ENCODE measurements at regions not wholly inside any gene's neighbourhood (a gene's known extent, or its start where the extent isn't known, plus 50 kb on each side); places are given as distances from the start of the nearest gene placed in this dataset.

DNA sequence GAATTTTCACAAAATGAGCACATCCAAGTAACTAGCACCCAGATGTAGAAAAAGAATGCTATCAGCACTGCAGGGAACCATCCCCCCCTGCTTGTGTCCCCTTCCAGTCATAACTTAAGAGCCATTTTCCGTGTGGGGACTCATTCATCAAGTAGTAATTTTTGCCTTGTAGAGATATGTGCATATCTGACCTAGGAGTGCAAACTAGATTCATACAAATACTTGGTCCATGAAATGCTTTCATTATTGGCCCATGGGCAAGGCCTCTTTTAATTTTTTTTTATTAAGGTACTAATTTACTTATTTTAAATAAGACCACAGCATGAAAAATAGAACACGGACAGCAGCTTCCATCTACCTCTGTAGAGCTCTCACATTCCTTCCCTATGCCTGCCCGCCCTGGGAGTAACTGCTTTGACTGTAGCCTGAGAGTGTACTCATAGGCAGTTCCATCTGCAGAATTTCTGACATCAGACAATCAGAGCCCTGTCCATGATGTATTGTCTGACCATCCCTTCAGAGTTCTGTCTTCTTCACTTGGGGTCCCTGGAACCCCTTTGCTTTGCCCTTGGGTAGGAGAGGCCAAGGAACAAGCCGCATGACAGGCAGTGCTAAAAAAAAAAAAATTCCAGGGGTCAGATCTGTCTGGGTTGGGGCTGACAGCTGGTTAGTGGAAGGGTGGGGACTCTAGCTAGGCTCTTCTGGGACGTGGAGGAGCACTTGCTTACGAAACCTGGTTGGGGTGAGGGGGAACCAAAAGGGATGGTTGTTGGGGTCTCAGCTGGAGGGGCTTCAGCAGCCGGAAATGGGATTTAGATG, 131.7 kb downstream of the C12orf75 start:
- TF ChIP-seq, protein P1, sequence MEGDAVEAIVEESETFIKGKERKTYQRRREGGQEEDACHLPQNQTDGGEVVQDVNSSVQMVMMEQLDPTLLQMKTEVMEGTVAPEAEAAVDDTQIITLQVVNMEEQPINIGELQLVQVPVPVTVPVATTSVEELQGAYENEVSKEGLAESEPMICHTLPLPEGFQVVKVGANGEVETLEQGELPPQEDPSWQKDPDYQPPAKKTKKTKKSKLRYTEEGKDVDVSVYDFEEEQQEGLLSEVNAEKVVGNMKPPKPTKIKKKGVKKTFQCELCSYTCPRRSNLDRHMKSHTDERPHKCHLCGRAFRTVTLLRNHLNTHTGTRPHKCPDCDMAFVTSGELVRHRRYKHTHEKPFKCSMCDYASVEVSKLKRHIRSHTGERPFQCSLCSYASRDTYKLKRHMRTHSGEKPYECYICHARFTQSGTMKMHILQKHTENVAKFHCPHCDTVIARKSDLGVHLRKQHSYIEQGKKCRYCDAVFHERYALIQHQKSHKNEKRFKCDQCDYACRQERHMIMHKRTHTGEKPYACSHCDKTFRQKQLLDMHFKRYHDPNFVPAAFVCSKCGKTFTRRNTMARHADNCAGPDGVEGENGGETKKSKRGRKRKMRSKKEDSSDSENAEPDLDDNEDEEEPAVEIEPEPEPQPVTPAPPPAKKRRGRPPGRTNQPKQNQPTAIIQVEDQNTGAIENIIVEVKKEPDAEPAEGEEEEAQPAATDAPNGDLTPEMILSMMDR (IDR thresholded peaks at IDR 0.05; ENCODE audit: low read depth, low read length), result no peak
- DNase-seq (ENCODE audit: low read depth in 2 of 2), result no peak
- no peak overlapping the region for H3K4me3 ChIP-seq (replicated peaks in 1 of 2; ENCODE audit: low read depth in 2 of 2, low read length in 2 of 2)

DNA sequence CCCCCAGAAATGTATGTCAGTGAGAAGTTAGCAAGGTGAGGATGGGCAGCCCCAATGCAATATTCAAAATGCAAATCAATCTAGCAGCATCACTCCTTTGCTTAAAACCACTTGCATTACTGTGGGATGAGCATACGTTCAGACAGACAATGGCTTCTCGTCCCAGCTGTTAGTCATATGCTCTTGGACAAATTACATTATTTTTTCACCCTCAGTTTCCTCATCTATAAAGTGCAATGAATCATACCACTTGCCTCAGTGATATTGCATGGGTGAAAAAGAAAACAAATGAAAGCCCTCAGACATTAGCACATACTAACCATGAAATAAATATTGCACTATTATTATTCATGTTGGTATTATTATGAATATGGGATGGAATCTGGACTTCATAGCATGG, 132.3 kb downstream of the C12orf75 start:
- peak in 1 of 2 donors; percentile 95 for DNase-seq (ENCODE audit: low read depth in 2 of 2)
- TF ChIP-seq, protein P1 (IDR thresholded peaks at IDR 0.05; ENCODE audit: low read depth, low read length), result no peak
- H3K4me3 ChIP-seq (replicated peaks in 1 of 2; ENCODE audit: low read depth in 2 of 2, low read length in 2 of 2), result no peak overlapping the region

DNA sequence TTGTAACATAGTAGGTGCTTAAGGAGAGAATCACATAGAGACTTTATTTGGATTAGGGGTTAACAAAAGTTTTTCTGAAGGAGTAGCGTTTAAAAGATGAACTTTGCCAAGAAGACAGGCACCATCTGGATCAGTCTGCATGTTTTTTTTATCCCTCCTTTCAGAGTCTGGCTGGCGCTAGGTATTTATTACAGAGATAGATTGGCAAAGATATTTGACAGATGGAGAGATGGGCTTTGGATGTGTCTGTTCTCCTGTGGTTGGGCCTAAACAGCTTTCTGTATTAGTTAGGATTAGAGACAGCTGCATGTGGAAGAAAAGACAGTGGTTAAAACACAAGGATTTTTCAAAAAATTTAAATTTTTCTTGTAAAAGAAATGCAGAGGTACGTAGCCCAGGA, 133.9 kb downstream of the C12orf75 start:
- H3K4me3 ChIP-seq (replicated peaks in 1 of 2; ENCODE audit: low read depth in 2 of 2, low read length in 2 of 2), result no peak overlapping the region
- TF ChIP-seq, protein P1 (IDR thresholded peaks at IDR 0.05; ENCODE audit: low read depth, low read length), result no peak
- DNase-seq (ENCODE audit: low read depth in 2 of 2), result no peak

DNA sequence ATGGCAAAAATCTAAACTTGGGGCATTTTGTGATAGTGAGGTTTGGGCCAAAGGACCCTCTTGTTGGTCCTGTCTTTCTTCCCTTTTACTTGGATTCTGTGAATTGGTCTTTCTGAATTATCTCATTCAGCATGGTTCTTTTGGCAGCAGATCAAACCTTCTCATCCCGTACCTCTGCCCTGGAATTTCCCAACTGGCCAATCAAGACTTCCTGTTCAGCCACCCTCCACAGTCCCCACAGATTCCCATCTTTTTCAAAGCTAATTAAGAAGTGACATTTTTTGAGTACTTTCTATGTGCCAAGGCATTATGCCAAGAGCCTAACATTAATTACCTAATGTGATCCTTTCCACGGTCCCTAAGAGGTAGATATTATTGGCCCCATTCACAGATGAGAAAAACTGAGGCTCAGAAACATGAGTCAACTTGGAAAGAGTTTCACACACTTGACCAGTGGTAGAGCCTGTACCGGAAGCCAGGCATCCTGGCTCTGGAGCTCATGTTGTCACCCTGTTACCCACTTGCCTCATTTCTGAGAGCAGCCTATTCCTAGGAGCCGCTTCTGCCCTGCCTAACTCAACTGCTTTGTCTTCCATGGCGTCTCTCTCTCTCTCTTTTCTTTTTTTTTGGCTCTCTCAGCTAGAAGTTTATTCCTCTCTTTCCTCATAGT, 135.9 kb downstream of the C12orf75 start:
- TF ChIP-seq, protein P1 (IDR thresholded peaks at IDR 0.05; ENCODE audit: low read depth, low read length), result no peak
- peak in 1 of 2 donors; percentile 34 for DNase-seq (ENCODE audit: low read depth in 2 of 2)
- H3K4me3 ChIP-seq (replicated peaks in 1 of 2; ENCODE audit: low read depth in 2 of 2, low read length in 2 of 2), result no peak overlapping the region

DNA sequence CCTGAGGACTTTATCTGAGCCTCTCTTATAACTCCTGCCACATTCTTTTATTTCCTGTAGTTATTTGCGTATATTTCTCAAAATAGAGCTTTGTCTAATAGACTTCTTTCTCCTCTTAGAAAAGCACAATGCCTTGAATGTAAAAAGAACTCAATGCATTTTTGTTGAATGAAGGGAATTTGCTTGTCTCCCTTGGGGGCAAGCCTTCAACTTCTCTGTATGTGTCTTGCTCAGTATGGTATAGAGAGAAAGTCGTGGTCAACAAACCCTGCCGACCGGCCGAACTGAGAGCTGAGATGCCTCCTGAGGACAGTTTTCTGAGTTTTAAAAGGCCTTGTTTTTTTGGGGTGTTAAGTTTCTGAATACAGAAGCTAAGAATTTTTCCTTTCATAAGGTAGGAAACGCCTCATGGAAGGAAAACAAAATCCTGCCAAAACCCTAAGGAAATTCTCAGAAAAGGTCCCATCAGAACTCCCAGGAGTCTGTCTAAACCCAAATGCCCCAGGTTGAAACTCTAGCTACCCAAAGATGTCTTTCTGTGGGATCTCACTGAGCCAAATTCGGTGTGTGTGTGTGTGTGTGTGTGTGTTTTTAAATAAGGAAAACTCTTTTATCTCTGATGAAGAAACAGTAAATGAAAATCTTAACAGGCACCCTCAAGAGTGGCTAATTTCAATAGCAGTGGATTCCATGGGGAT, 136.6 kb downstream of the C12orf75 start:
- no peak overlapping the region for H3K4me3 ChIP-seq (replicated peaks in 1 of 2; ENCODE audit: low read depth in 2 of 2, low read length in 2 of 2)
- TF ChIP-seq, protein P1 (IDR thresholded peaks at IDR 0.05; ENCODE audit: low read depth, low read length), result no peak
- peak; percentile 43 to 57 for DNase-seq (ENCODE audit: low read depth in 2 of 2)

DNA sequence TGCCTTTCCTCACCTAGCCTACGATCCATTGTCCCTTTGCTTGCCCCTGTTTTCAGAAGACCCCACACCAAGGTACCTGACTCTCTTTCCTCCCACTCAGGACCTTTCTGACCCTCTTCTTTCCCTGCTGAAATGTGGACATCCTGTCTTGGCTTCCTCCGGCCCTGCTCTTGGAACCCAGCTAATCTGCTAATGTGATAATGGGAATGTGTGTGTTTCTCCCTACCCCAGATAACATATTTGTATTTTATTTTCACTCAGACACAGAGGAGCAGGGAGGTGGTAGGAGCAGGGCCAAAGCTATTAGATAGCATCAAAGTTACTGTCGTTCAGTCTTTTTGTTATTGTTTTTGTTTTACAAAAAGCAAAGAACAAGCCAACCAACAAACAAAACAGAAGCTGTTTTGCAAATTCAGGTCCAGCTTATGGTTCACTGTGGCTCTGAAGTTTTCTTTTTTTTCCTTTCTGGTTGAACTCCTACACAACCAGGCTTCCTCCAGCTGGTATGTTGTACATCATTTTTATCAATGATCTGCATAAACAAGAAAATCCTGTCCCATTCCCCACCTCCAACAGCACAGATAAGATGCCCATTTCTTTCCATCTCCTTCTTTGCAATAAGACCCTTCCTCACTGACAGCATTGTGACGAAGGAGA, 137.3 kb downstream of the C12orf75 start:
- DNase-seq (ENCODE audit: low read depth in 2 of 2), result no peak
- H3K4me3 ChIP-seq (replicated peaks in 1 of 2; ENCODE audit: low read depth in 2 of 2, low read length in 2 of 2), result no peak overlapping the region

More for the DNA sequence above, 137.3 kb downstream of the C12orf75 start:
- TF ChIP-seq, protein P1 (IDR thresholded peaks at IDR 0.05; ENCODE audit: low read depth, low read length), result no peak
